ENCODE measurements at regions not wholly inside any gene's neighbourhood (a gene's known extent, or its start where the extent isn't known, plus 50 kb on each side); places are given as distances from the start of the nearest gene placed in this dataset.

DNA sequence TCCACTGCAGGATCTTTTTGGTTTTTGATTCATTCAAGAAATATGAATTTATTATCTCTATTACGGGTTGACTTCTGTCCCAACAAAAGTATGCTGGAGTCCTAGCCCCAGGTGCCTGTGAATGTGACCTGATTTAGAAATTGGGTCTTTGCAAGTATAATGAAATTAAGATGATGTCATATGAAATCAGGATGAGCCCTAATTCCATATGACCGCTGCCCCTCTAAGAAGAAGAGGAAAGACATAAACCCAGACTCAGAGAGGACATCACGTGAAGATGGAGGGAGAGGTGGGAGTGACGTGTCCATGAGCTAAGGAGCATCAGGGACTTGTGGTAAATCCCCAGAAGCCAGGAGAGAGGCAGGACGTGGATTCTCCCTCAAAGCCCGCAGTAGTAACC lies 287.1 kb downstream of the LPIN1 start:
- DNase-seq, result no peak

DNA sequence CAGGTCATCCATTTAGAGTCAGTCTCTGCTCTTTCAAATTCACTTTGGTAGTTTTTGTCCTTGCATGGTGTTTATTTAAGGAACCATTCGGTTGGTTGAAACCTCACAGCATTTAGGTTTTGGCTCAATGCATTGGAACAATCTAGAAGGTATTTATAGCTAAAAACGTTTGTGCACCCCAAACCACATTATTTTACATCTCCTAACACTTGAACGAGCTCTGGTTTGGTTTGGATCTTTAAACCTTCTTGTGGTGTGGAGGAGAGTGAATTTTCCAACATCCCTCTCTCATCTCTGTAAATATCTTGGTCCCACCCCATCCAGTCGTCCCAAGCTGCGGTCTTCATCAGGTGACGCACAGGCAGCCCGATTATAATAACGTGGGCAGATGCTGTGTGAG lies 287.9 kb downstream of the LPIN1 start:
- no peak for DNase-seq

DNA sequence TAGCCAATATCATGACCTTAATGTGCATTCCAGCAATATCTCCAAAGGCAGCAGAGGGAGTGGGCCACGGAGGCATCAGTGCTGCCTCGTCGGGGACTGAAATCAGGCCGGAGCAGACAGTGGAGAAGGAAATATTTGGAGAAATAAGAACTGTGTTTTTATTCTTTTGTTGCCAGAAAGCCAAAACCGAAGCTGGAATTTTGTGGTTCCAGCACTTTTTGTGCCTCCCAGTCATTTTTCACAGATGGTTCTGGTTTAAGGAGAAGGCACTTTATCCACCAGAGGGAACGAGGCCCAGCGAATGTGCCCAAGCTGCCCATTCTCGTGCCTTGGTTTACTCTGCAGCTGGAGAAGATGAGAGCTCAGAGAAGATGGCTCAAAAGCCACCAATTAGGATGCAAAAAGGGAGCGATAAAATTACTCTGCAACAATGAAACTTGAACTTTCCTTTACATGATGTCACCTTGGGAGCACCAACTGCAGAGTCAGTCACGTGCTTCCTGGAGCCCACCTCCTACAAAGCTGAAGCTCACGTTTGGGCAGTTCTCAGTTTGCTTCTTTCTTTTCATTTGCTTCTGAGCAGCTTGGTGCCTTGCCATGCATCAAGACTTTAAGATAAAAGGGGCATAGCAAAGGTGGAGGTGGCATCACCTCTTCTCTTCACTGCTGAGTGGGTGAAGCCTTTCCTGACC lies 288.7 kb downstream of the LPIN1 start:
- DNase-seq, result no peak

DNA sequence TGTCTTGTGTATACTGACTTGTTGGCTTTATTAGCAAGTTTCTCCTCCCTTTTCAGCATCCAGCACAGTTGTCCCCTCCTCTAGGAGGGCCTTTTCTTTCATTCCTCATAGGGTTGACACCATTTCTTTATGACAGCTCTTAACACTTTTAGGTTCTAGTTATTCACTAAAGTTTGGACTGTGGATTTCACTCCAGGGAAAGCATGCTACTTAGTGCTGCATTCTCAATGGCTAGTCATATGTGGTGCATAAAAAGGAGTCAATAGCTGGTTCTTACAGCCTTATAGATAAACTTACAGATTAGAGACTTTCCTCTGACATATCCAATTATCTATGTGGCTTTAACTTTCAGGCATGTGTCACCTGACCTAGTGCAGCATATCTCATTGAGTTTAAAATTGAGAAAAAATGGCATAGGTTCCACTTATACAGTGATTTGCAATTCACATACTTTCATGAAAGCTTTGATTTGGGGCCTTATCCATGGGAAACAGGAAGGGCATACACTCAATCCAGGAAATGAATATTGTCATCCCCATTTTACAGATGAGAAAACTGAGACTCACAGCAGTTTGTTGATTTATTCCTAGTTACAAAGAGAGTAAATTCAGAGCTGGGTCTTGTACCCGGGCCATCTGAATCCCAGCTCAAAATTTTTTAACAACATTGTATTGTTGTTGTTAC lies 289.7 kb downstream of the LPIN1 start:
- no peak for DNase-seq

DNA sequence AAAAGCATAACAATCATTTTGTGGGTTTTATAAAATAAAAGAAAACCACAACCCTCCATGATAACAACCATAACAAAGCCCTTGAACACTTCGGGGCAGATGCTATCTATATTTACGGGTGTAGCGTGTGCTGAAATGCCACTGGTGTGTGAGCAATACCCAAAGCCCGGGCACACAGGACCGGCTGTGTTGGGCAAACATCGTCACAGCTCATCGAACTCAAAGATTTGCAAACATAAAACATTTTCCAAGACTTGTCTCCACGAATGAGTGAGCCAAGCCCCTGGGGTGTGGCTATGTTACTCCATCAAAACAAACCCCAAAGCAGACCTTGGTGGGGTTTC lies 290.2 kb downstream of the LPIN1 start:
- no peak for DNase-seq

DNA sequence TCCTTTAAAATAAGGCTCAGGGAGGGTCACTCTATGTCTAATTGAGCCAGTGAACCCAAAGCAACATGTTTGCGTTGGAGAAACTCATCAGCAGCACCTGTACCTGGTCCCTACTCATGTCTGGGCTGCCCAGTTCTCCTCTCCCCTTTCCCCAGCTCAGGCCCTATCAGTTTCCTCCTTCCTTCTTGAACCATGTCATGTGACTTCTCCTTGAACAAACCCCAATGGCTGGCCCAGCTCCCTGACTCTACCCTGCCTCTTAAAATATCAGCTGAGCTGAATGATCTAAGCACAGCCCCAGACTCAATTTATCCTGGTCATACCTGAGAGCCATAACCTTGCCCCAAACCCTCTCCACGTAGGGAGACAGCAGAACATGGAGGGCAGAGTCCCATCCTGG lies 290.9 kb downstream of the LPIN1 start:
- DNase-seq, result no peak

DNA sequence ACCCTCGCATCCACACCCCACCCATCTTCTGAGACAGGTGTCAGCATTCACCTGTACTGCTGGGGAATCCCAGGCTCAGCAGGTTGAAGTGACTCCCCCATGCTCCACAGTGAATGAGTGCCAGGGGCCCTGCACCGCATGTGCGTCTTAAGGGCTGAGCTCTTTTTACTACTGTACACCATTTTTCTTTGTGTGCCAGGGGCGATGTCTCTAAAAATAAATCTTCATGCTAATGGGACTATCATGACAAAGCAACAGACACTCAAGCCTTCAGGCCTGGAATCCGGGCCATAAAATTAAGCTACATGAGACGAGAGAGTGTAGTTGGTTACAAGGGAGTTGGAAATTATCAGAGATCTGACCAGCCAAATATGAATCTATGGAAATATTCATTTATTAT lies 294.8 kb downstream of the LPIN1 start:
- DNase-seq, result no peak

DNA sequence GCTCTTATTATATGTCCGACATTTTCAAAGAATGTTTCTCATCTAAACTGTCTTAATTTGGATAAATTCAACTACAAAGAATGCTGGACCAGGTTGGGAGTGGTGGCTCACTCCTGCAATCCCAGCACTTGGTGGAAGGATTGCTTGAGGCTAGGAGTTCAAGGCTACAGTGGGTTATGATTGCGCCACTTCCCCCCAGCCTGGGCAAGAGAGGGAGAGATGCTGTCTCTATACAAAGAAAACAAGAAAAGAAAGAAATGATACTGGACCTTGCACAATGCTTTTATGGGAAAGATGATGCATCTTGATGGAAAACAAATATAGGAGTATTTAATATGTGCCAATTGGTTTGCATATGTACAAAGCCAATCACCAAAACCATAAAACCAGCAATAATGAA lies 296.7 kb downstream of the LPIN1 start:
- DNase-seq, result no peak

DNA sequence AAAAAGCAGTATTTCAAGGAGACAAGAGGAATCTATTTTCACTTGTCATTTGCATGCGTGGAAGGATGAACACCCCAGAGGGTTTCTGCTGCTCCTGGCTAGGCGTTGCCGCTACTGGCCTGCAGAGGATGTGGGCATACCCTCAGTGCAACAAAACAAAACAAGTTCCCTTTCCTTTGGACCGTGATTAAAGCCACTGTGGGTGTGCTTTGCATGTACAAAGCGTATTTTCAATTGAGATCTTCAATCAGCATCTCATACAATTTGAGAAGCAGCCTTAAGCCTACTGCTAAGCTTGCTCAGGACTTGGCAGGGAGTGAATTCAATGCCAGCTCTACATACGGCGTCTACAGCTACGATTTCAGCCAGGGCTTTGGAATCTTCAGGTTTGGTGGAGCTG lies 298.4 kb downstream of the LPIN1 start:
- DNase-seq, result no peak

DNA sequence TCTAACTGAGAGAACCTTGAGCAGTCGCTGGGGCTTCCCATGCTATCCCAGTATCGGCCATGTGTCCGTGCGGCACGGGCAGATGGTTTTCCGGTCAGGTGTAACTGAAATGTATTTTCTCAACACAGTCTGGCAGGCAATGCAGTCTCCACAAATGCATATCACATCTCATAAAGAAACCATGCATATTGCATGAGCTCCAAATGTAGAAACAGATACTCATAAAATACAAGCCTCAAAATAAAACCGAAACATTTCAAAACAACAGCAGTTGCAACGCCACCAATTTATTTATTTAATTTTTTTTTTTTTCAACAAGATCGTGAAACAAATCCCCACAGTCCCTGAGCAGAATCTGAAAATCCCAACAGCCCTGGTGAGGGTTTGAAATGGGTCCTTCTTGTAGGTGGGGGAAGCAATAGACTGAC lies 299.4 kb downstream of the LPIN1 start:
- DNase-seq, result no peak

DNA sequence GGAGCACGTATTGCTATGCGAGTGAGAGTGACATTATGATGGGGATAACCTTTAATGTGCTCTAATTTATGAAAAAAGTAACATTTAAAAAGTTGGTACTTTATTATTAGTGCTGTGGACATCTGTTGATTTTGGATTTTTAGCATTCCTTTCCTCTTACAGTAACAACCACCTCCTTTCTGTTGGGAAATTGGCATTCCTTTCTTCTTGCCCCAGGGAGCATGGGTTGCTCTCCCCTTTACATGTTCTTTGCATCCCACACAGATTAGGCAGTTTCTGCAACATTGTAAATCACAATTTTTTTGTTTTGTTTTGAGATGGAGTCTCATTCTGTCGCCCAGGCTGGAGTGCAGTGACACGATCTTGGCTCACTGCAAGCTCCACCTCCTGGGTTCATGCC lies 300.2 kb downstream of the LPIN1 start:
- DNase-seq, result no peak

DNA sequence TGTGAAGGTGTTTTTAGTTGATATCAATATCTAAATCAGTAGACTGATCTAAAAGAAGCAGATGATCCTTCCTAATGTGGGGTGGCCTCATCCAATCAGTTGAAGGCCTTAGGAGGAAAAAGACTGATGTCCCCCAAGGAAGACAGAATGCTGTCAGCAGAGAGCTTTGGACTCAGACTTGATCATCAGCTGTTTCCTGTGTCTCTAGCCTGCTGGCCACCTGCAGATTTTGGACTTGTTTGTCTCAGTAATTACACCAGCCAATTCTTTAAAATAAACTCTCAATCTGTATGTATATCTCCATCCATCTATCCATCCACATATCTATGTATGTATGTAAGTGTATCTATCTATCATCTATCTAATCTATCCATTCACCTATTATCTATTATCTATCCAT lies 301.3 kb downstream of the LPIN1 start:
- no peak for DNase-seq

DNA sequence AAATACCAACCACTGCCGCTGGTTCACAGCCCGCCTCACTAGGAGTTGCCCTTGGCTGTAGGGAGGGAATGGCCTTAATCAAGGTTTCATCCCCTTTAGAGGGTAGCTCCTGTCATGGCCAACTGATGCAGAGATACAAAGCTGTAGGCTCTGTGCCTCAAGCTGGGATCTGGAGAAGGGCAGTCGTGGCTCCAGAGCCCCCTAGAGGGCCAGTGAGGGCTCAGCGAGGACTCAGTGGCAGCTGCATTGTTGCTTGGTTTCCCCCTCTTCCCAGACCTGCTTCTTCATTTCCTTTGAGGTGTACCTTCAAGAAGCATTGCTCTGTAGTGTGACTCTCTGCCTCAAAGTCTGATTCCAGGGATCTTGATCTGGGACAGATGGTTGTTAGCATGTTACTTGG lies 302.1 kb downstream of the LPIN1 start:
- DNase-seq, result no peak

DNA sequence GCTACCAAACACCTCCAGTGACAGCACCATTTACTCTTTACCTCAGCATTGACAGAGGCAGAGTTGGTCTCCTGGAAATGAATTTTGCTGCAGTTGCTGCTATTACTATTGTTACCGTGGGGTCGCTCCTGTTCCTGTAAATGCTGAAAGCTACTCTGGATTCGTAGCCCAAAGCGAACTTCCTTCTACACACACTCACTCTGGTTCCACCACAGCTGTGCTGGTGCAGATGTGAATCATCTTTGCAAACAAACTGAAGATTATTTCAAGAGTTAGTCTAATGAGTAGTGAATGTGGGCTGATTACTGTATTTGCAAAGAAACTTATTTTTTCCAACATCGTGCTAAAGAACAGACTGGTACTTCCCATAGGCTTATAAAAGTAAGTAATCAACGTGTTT lies 304.0 kb downstream of the LPIN1 start:
- no peak for DNase-seq

DNA sequence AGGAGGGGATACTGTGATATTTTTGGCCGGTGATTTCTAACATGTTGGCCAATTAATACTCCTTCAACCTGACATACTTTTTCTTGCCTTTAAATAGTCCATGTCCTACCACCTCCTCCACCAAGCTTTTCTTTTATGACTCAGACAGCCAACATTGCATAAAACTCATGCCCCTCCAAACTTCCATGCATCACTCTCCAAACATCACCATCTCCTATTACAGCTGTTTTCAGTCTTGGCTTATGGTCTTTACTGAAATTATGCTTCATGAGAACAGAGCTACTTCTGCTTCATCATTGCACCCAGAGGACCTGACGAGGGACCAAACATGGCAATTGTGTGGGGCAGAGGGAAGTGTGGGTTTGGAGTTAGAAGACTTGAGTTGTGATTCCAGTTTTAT lies 305.4 kb downstream of the LPIN1 start:
- no peak for DNase-seq

DNA sequence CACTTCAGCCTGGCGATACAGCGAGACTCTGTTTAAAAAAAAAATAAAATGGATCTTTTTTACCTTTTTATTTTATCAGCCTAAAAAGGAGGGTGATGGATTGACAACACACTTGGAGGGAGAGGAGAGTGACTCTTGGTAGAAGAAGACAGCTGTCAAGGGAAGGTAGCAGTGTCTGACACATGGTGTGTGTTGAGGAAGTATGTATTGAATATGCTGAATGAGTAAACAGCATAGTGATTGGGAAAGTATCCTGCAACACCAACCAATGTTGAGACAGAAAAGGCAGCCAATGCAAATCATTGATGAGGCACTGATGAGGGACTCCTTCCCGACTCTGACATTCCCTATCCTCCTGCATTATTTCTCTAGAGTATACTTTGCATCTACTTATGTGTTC lies 306.4 kb downstream of the LPIN1 start:
- DNase-seq, result no peak

DNA sequence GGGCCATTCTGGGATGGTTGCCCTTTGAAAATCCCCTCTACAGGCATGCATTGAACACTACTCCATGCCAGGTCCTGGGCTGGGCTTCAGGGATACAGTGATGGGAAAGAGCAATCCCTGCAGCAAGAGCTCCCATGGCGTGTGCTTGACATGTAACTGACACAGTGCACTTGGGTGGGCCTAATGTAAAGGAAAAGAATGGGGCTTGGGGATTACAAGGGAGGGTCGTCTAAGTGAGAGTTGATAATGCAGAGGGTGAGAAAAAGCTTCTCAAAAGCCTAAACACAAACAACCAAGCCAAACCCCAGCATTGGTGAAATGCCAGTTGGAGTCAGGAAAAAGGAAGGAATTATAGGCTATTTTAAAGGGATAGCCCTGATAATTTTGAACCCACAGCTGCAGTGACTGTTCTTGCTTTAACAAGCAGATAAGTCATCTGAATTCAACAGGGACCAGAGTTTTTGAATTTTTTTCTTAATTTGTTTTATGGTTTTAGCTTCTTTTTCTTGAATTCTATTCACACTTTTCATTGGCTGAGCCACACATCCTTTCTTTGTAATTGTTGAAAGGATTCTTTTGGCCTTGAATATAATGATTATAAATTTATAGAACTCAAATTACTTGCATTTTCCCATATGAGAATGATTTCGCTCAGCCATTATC lies 308.7 kb downstream of the LPIN1 start:
- DNase-seq, result no peak

DNA sequence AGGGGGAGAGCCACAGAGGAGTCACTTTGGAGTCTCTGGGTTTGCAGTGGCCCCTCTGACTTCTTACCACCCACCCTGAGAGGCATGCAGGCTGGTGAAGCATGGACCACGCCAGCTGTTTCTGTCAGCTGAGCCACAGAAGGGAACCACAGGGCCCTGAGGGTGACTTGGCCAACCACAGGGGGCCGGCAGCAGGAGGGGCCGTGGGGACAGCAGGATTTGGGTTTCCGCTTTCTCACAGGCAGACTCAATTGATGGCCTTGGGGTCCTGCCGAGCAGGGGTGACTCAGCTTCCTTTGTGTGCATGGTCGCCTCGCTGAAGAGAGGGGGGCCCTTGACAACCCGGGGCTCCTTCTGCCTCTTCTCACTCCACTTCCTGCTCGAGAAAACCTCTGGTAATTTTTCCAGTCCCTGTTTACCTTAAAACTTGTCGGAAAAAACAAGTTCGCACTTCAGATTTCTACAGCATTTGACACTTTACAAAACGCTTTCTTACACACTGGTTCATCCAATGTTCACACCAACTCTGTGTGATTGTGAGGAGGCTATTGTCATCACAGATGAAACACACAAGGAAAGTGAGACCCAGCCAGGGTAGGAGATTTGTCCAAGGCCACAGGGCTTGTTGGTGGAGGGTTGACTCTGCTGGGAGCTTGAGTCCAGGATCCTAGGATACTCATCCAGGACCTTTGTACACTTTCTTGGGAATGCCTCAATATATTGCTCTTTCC lies 311.2 kb downstream of the LPIN1 start:
- DNase-seq, result no peak

DNA sequence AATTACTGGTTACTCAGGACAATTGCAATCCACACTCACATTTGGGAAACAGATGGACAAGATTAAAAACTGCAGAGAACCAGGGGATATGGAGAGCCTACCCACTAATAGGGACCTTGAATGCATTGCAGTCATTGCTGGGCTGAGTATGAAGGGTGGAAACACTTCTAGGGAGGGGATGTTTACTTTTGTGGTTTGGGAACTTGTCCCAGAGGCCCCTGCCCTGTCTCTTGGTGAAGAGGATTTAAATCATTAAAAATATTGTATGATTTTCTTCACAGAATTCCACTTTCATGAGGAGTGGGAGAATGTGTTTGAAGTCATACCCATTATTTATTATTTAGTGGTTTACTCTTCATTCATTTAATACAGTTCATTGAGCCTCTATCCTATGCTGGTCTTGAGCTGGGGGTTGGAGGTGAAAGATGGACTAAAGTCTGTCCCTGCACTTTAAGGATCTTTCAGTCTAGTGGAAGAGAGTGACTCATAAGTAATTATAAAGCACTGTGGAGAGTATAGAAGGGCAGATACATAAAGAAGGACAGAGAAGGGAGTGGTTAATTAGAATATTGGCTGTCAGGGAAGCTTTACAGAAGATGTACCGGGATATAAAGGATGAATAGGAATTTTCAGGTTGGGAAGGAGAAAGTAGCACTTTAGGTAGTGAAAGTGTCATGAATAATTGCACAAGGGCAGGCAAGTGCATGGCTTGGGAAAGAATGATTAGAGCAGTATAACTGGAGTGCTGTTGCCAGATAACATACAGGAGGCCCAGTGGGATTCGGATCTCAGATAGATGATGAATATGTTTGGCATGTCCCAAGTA lies 313.4 kb downstream of the LPIN1 start:
- DNase-seq, result no peak

DNA sequence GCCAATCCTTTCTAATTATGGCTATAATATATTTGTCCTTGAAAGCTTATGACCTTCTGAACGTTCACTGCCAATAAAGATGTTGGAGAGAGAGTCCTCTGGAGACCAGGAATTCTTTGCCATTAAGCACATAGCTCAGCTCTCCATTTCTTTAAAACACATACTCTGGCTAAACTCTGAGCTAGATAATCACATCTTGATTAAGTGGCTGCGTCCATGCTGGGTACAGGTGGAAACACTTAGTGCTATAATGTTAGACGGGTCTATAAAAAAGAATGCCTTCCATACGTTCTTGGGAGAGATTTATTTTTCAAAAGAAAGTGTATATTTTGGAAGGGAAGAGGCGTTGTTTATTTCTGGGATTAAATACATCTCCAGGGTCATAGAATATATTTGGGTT lies 314.5 kb downstream of the LPIN1 start:
- DNase-seq, result no peak

DNA sequence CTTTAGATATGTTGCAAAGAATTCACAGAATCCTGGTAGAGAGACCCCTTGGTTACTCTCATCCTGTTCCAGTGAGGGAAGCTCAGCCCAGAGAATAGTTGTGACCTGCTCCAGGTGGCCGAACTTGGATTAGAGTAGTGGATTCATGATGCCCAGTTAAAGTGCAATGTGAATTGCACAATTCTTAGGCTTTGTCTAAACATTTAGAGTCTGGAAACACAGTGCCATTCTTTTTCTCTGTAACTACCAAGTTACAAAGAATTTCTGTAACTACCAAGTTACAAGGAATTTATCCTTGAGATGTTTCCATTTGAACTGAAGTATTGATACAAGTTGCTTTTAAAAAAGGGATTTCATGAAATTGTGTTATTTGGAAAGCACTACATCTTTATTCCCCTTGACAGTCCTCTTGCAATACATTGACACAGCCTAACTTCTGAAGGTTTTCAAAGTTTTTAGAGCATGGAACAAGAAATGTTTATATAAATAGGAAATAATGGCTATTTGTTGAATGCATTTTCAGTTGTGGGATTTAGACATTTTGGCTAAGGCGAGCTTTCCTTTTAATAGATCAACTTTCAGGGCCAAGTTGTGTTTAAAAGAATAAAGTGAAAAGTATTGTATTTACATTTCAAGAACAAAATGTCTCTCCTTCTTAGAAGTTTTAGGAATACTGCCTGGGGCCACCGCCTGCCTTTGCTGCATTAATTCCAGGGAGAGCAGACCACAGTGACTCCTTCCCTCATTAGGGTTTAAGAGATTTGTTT lies 315.0 kb downstream of the LPIN1 start:
- DNase-seq, result no peak

DNA sequence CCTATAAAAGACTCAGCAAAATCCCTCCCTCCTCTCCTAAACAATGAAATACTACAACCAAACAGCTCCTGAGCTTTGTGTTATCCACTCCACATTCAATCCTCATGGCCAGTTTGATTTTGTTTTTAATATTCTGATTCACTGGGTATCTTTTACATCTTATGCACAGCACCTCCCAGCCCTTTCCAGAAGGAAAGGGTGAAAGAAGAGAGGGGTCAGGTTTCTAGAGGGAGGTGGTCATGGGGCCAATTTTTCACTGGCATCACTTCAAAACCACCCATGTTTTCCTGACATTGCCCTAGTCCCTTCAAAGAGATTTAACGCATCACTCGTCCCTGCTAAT lies 315.6 kb downstream of the LPIN1 start:
- DNase-seq, result no peak
